WI38 (cell line): ENCODE measurements at regions not wholly inside any gene's neighbourhood (a gene's known extent, or its start where the extent isn't known, plus 50 kb on each side); places are given as distances from the start of the nearest gene placed in this dataset.

ENCODE experiments used
- H3K4me3 ChIP-seq: 2 replicates; pipeline ENCODE4 v1.5.1; 2011; ENCODE audit warnings: low read depth, mild to moderate bottlenecking, control low read depth, low read length
- CTCF ChIP-seq: IDR thresholded peaks from 2 replicates; pipeline ENCODE4 v1.5.1; 2012; ENCODE audit warnings: low read depth, mild to moderate bottlenecking, control low read depth, low read length

DNA sequence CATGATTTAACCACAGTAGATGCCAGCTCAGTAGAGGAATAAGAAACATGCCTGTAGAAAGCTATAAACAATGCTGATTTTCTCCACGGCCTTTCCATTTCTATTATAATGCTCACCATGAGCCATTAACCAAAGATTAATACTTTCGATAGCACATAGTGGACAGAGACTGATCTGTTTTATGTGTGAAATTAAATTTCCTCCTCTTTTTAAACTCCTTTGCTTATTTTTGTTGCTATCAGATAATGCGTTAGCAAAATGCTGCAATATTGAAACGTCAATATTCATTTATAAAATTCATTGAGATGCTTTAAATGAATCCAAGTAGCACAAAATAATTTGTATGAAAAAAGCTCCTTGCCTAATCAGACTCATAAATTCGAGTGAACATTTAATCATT is 1807.9 kb downstream of the MRPL39 start:
- H3K4me3 ChIP-seq = no peak overlapping the region
- TF ChIP-seq CTCF = no peak

- H3K4me3 ChIP-seq = no peak overlapping the region
- no peak for TF ChIP-seq CTCF
Observed at GRCh38 chr21:23792300-23792699, 1815.0 kb downstream of the MRPL39 start.

GRCh38 chr21:23789864-23790263 is 1817.4 kb downstream of the MRPL39 start:
- no peak overlapping the region for H3K4me3 ChIP-seq
- TF ChIP-seq CTCF = no peak

GRCh38 chr21:23780326-23780725 is 1827.0 kb downstream of the MRPL39 start:
- no peak for TF ChIP-seq CTCF
- no peak overlapping the region for H3K4me3 ChIP-seq

DNA sequence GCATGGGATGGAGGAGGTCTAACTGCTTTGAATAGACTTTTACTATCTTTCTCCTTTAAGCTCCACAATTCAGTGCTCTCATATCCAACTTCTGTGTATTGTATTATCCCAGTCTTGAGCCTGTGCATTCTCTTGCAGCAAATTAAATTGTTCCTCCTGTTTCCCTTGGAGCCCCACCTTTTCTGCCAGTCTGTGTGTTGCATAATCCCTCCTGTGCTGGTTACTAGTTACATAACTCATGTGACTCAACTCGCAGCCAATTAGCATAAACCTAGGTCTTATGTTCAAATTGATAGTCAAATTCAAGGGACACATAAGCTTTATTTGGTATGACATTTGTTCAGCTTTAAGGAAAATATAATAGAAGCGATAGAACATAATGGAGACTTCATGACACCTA is 1863.5 kb downstream of the MRPL39 start:
- no peak overlapping the region for H3K4me3 ChIP-seq
- TF ChIP-seq CTCF = no peak

DNA sequence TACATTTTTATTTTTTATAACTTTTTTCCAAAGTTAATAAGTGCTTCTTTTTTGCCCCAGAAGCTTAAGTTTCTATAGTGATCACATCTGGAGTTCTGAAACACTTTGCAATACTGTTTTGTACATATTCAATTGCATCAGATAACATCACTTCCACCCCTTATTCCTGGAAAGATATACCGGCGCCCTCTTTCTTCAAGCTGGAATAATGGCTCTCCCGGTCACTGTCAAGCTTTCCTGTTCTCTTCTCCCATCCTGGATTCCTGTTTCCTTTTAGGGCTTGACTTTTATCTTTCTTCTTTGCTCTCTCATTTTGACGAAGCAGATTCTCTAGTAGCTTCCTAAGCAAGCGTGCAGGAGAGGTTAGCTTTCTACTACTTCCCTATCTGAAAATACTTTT is 1866.8 kb downstream of the MRPL39 start:
- TF ChIP-seq CTCF = no peak
- no peak overlapping the region for H3K4me3 ChIP-seq

- no peak for TF ChIP-seq CTCF
- no peak overlapping the region for H3K4me3 ChIP-seq
Observed at GRCh38 chr21:23732776-23733175, 1874.5 kb downstream of the MRPL39 start.

- H3K4me3 ChIP-seq = no peak overlapping the region
- no peak for TF ChIP-seq CTCF
Observed at GRCh38 chr21:23729331-23729730, 1878.0 kb downstream of the MRPL39 start.
